Ishikawa (cell line): ENCODE measurements at regions not wholly inside any gene's neighbourhood (a gene's known extent, or its start where the extent isn't known, plus 50 kb on each side); places are given as distances from the start of the nearest gene placed in this dataset.

ENCODE experiments used
- CEBPB ChIP-seq: IDR thresholded peaks from 2 replicates; pipeline ENCODE4 v1.6.1; 2012
- RAD21 ChIP-seq: IDR thresholded peaks from 2 replicates; pipeline ENCODE4 v1.6.1; 2012; ENCODE audit warnings: low read depth
- TEAD4 ChIP-seq: IDR thresholded peaks from 2 replicates; pipeline ENCODE4 v1.6.1; 2012
- TF ChIP-seq, protein P1 (sequence below): IDR thresholded peaks from 2 replicates; pipeline ENCODE4 v1.6.1; 2012; ENCODE audit warnings: low read depth, mild to moderate bottlenecking

DNA sequence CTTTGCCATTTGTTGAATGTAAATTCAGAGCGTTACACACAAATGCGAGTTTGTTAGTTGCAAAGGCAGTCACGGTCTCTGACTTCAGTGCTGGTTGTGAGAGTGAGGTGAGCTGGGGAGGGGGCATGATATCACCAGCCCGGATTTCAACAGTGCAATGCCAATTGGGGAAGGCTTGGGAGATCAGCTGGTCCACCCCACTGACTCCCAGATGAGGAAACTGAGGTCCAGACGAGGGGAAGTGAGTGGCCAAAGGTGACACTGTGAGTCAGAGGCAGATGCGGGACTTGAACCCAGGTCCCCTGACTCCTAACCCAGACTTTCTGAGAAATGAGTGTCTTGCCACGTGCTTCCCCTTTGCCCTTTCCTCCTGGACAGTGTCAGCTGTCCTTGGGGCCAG lies 62.1 kb downstream of the CEBPB start:
- TF ChIP-seq RAD21: no peak
- TF ChIP-seq CEBPB: no peak
- no peak for TF ChIP-seq TEAD4
- TF ChIP-seq, protein P1, sequence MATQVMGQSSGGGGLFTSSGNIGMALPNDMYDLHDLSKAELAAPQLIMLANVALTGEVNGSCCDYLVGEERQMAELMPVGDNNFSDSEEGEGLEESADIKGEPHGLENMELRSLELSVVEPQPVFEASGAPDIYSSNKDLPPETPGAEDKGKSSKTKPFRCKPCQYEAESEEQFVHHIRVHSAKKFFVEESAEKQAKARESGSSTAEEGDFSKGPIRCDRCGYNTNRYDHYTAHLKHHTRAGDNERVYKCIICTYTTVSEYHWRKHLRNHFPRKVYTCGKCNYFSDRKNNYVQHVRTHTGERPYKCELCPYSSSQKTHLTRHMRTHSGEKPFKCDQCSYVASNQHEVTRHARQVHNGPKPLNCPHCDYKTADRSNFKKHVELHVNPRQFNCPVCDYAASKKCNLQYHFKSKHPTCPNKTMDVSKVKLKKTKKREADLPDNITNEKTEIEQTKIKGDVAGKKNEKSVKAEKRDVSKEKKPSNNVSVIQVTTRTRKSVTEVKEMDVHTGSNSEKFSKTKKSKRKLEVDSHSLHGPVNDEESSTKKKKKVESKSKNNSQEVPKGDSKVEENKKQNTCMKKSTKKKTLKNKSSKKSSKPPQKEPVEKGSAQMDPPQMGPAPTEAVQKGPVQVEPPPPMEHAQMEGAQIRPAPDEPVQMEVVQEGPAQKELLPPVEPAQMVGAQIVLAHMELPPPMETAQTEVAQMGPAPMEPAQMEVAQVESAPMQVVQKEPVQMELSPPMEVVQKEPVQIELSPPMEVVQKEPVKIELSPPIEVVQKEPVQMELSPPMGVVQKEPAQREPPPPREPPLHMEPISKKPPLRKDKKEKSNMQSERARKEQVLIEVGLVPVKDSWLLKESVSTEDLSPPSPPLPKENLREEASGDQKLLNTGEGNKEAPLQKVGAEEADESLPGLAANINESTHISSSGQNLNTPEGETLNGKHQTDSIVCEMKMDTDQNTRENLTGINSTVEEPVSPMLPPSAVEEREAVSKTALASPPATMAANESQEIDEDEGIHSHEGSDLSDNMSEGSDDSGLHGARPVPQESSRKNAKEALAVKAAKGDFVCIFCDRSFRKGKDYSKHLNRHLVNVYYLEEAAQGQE: no peak
